Calu3 (cell line): ENCODE measurements at regions not wholly inside any gene's neighbourhood (a gene's known extent, or its start where the extent isn't known, plus 50 kb on each side); places are given as distances from the start of the nearest gene placed in this dataset.

Experiments used
- BruUV-seq: library from RNA; stranded (reverse); fragments of 400-500 nt; replicated peaks from 2 replicates; lab custom pipeline; 2021; lab: Mats Ljungman, UMichigan
- CTCF ChIA-PET: fragments of 300-600 bp; sonication (Branson Sonifier 250); formaldehyde crosslinking; loops from one replicate; lab custom pipeline; 2022; ENCODE audit warnings: antibody characterized with exemption; lab: Charles Lee
- DNase-seq: peaks from one replicate; pipeline ENCODE4 v3.0.0; 2022
- H3K27ac Mint-ChIP-seq: one replicate; pipeline ENCODE4 v1.8.0; 2022; ENCODE audit warnings: mixed read lengths; ENCODE audit not compliant: unreplicated experiment
- H3K27me3 Mint-ChIP-seq: one replicate; pipeline ENCODE4 v1.8.0; 2022; ENCODE audit warnings: mixed read lengths; ENCODE audit not compliant: unreplicated experiment
- H3K36me3 Mint-ChIP-seq: one replicate; pipeline ENCODE4 v1.8.0; 2022; ENCODE audit warnings: mild to moderate bottlenecking, moderate library complexity, mixed read lengths; ENCODE audit not compliant: insufficient read depth, unreplicated experiment
- H3K4me1 Mint-ChIP-seq: one replicate; pipeline ENCODE4 v1.8.0; 2022; ENCODE audit warnings: mild to moderate bottlenecking, low read depth, mixed read lengths; ENCODE audit not compliant: unreplicated experiment
- H3K4me3 Mint-ChIP-seq: one replicate; pipeline ENCODE4 v1.8.0; 2022; ENCODE audit warnings: mild to moderate bottlenecking, low read depth, moderate library complexity, mixed read lengths; ENCODE audit not compliant: unreplicated experiment
- H3K9me3 Mint-ChIP-seq: one replicate; pipeline ENCODE4 v1.8.0; 2022; ENCODE audit warnings: low read depth, mixed read lengths; ENCODE audit not compliant: unreplicated experiment
- intact Hi-C: fragments of 100-400 bp; cut with micrococcal nuclease; formaldehyde crosslinking; loops from one replicate; pipeline ENCODE4 v1.10.0; 2022; ENCODE audit not compliant: unreplicated experiment
- TF ChIP-seq, protein P1 (sequence below): fragments of 200-600 bp; IDR thresholded peaks from one replicate; pipeline ENCODE4 v1.8.0; 2022; ENCODE audit warnings: antibody characterized with exemption; ENCODE audit not compliant: unreplicated experiment

DNA sequence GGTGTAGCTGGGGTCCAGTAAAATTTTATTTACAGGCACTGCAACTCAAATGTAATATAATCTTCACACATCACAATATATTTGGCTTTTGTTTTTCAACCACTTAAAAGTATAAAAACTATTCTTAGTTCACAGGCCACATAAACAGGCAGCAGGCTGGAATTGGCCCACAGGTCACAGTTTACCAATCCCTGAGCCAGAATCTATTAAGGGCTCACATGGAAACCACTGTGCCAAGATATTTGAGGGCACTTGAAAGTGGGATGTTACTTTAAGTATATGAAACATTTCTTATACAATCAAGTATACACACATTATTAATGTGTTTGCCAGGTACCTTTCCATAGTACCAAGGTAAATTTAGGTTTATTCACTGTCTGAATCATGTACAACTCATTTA is 71.9 kb upstream of the PRDX6 start:
- no peaks in the 10 kb centered on the region for H3K9me3 Mint-ChIP-seq
- TF ChIP-seq, protein P1, sequence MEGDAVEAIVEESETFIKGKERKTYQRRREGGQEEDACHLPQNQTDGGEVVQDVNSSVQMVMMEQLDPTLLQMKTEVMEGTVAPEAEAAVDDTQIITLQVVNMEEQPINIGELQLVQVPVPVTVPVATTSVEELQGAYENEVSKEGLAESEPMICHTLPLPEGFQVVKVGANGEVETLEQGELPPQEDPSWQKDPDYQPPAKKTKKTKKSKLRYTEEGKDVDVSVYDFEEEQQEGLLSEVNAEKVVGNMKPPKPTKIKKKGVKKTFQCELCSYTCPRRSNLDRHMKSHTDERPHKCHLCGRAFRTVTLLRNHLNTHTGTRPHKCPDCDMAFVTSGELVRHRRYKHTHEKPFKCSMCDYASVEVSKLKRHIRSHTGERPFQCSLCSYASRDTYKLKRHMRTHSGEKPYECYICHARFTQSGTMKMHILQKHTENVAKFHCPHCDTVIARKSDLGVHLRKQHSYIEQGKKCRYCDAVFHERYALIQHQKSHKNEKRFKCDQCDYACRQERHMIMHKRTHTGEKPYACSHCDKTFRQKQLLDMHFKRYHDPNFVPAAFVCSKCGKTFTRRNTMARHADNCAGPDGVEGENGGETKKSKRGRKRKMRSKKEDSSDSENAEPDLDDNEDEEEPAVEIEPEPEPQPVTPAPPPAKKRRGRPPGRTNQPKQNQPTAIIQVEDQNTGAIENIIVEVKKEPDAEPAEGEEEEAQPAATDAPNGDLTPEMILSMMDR: no peak
- H3K27me3 Mint-ChIP-seq: no peaks in the 10 kb centered on the region
- intact Hi-C loops: loop anchor here (5.0 kb wide), 2 partner anchors 148 to 578 kb away; no protein-coding TSS in a partner anchor
- CTCF ChIA-PET: interaction anchor here (0.6 kb wide), 1 partner anchor 1461 kb away, joined by 6 read pairs; no protein-coding TSS in a partner anchor
- H3K4me3 Mint-ChIP-seq: no peak overlapping the region
- peaks cover 8% of the 10 kb centered on the region for H3K36me3 Mint-ChIP-seq
- peaks cover 24% of the 10 kb centered on the region for H3K4me1 Mint-ChIP-seq
- H3K27ac Mint-ChIP-seq: no peak overlapping the region
- no peak for DNase-seq
- no TSS peak for BruUV-seq

DNA sequence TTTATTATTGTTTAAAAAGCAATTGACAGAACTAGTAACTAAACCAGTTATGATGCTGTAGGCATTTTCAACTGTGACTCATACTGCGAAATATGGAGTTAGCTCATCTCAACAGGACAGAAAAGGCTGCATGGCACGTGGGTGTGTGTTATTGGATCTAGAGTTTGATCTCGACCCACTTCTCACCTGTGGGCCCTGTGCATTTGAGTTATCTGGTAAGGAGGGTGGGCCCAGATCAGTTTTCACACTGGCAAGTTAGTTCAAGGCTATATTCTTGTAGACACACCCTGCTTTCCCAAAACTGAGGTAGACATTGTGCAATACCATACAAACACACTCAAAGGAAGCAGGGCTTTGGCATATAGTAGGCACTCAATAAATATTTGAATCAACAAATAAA is 71.3 kb upstream of the PRDX6 start:
- no peaks in the 10 kb centered on the region for H3K27me3 Mint-ChIP-seq
- TF ChIP-seq, protein P1: no peak
- no peak overlapping the region for H3K4me3 Mint-ChIP-seq
- peaks cover 8% of the 10 kb centered on the region for H3K36me3 Mint-ChIP-seq
- CTCF ChIA-PET: no interaction called here
- no peaks in the 10 kb centered on the region for H3K9me3 Mint-ChIP-seq
- DNase-seq: peak; percentile 41
- no peak overlapping the region for H3K27ac Mint-ChIP-seq
- H3K4me1 Mint-ChIP-seq: peaks cover 24% of the 10 kb centered on the region
- intact Hi-C loops: loop anchor here (2.0 to 5.0 kb wide), 3 partner anchors 149 to 661 kb away; no protein-coding TSS in a partner anchor
- no TSS peak for BruUV-seq

DNA sequence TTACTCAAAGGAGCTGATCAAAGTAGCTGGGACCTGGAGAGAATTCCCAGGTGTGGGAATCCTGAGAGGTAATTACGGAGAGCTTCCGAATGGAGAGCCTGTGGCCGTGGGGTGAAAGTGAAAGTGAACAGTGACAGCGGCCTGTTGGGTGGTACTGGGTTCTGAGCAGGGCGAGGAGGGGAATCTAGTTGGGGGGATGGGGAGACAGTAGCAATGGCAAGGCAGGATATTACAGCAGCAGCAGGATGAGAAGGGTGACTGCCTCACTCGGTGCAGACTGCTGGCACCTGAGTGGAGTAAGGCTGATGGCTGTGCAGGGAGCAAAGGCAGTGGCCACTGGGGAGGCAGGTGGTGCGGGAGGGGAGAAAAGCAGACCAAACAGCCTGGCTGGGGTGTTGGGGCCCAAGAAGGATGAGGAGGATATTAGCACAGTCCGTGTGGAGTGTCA is 70.3 kb upstream of the PRDX6 start:
- TF ChIP-seq, protein P1: no peak
- CTCF ChIA-PET: interaction anchor here (0.6 to 1.1 kb wide), 6 partner anchors 8 to 649 kb away, joined by 3 to 7 read pairs (median 4); partner anchors contain the start of genes DARS2 and PRDX6
- peak; percentile 43 for DNase-seq
- peak overlapping the region; percentile 77 for H3K27ac Mint-ChIP-seq
- intact Hi-C loops: loop anchor here (2.0 to 5.0 kb wide), 3 partner anchors 150 to 662 kb away; no protein-coding TSS in a partner anchor
- H3K9me3 Mint-ChIP-seq: no peaks in the 10 kb centered on the region
- BruUV-seq: no TSS peak
- H3K4me1 Mint-ChIP-seq: peaks cover 24% of the 10 kb centered on the region
- no peaks in the 10 kb centered on the region for H3K27me3 Mint-ChIP-seq
- H3K36me3 Mint-ChIP-seq: peaks cover 8% of the 10 kb centered on the region
- peak overlapping the region; percentile 78 for H3K4me3 Mint-ChIP-seq

DNA sequence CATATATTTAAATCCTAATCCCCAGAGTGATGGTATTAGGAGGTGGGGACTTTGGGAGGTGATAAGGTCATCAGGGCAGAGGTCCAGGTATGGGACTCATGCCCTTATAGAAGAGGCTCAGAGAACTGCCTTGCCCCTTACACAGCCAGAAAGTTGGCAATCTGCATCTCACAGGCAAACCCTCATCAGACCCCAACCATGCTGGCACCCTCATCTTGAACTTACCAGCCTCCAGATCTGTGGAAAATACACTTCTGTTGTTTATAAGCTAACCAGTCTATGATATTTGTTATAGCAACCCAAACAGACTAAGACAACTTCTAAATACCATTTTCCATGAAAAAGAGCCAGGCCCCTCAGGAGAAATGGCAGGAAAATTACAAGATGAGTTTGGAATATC is 69.3 kb upstream of the PRDX6 start:
- no peak for DNase-seq
- no peak overlapping the region for H3K27ac Mint-ChIP-seq
- H3K27me3 Mint-ChIP-seq: no peaks in the 10 kb centered on the region
- BruUV-seq: no TSS peak
- intact Hi-C loops: loop anchor here (2.0 to 5.0 kb wide), 3 partner anchors 151 to 663 kb away; no protein-coding TSS in a partner anchor
- TF ChIP-seq, protein P1: no peak
- no peaks in the 10 kb centered on the region for H3K9me3 Mint-ChIP-seq
- no peak overlapping the region for H3K4me3 Mint-ChIP-seq
- H3K36me3 Mint-ChIP-seq: peaks cover 8% of the 10 kb centered on the region
- peaks cover 24% of the 10 kb centered on the region for H3K4me1 Mint-ChIP-seq
- CTCF ChIA-PET: interaction anchor here (0.6 to 1.1 kb wide), 3 partner anchors 89 to 1407 kb away, joined by 3 to 4 read pairs (median 3); partner anchors contain the start of gene DARS2
